SK-N-SH treated with all-trans-retinoic acid at 6 μM for 48 hours (cell line): ENCODE measurements at regions not wholly inside any gene's neighbourhood (a gene's known extent, or its start where the extent isn't known, plus 50 kb on each side); places are given as distances from the start of the nearest gene placed in this dataset.

ENCODE experiments used
- ATAC-seq: fragments of 200-7000 bp; cut with Tn5 transposase; 3 replicates; pipeline ENCODE4 v1.9.1; 2020; ENCODE audit warnings: mild to moderate bottlenecking, moderate library complexity
- ARNTL ChIP-seq: fragments of 450-650 bp; formaldehyde crosslinking; IDR thresholded peaks from 2 replicates; pipeline ENCODE4 v1.5.0; 2020; ENCODE audit warnings: low read depth, mild to moderate bottlenecking, moderate library complexity, borderline replicate concordance
- CREB5 ChIP-seq: fragments of 250-450 bp; sonication (Bioruptor Pico); IDR thresholded peaks from 2 replicates; pipeline ENCODE4 v1.5.1; 2020; ENCODE audit warnings: low read depth, mild to moderate bottlenecking, moderate library complexity
- ESRRG ChIP-seq: fragments of 250-450 bp; sonication (Bioruptor Pico); IDR thresholded peaks from 2 replicates; pipeline ENCODE4 v1.6.1; 2021; ENCODE audit warnings: mild to moderate bottlenecking
- GLIS3 ChIP-seq: fragments of 250-450 bp; sonication (Bioruptor Pico); IDR thresholded peaks from 2 replicates; pipeline ENCODE4 v1.5.0; 2020; ENCODE audit warnings: mild to moderate bottlenecking, moderate library complexity
- ISL1 ChIP-seq: fragments of 250-450 bp; sonication (Bioruptor Pico); IDR thresholded peaks from 2 replicates; pipeline ENCODE4 v2.1.2; 2022; ENCODE audit warnings: mild to moderate bottlenecking, moderate library complexity
- OSR1 ChIP-seq: fragments of 250-450 bp; sonication (Bioruptor Pico); IDR thresholded peaks from 2 replicates; pipeline ENCODE4 v1.8.0; 2022; ENCODE audit warnings: moderate library complexity, mild to moderate bottlenecking, inconsistent platforms
- PATZ1 ChIP-seq: fragments of 250-450 bp; sonication (Bioruptor Pico); IDR thresholded peaks from 2 replicates; pipeline ENCODE4 v1.8.0; 2020; ENCODE audit warnings: mild to moderate bottlenecking, moderate library complexity, borderline replicate concordance
- POU6F1 ChIP-seq: fragments of 250-450 bp; sonication (Bioruptor Pico); IDR thresholded peaks from 2 replicates; pipeline ENCODE4 v1.8.0; 2021; ENCODE audit warnings: low read depth, mild to moderate bottlenecking, moderate library complexity, borderline replicate concordance
- PPARA ChIP-seq: fragments of 250-450 bp; sonication (Bioruptor Pico); IDR thresholded peaks from 2 replicates; pipeline ENCODE4 v1.5.0; 2020; ENCODE audit warnings: mild to moderate bottlenecking, borderline replicate concordance
- RARB ChIP-seq: fragments of 250-450 bp; sonication (Bioruptor Pico); IDR thresholded peaks from 2 replicates; pipeline ENCODE4 v1.8.0; 2021; ENCODE audit warnings: mild to moderate bottlenecking, moderate library complexity
- SNAI2 ChIP-seq: fragments of 250-450 bp; sonication (Bioruptor Pico); IDR thresholded peaks from 2 replicates; pipeline ENCODE4 v1.5.0; 2020; ENCODE audit warnings: mild to moderate bottlenecking, moderate library complexity
- TCF4 ChIP-seq: fragments of 250-450 bp; sonication (Bioruptor Pico); IDR thresholded peaks from 2 replicates; pipeline ENCODE4 v1.8.0; 2021; ENCODE audit warnings: mild to moderate bottlenecking, moderate library complexity, borderline replicate concordance
- TOX ChIP-seq: fragments of 250-450 bp; sonication (Bioruptor Pico); IDR thresholded peaks from 2 replicates; pipeline ENCODE4 v1.8.0; 2021; ENCODE audit warnings: mild to moderate bottlenecking, moderate library complexity, borderline replicate concordance
- ZC3H10 ChIP-seq: fragments of 250-450 bp; sonication (Bioruptor Pico); IDR thresholded peaks from 2 replicates; pipeline ENCODE4 v1.5.1; 2021; ENCODE audit warnings: mild to moderate bottlenecking, moderate library complexity
- ZFP30 ChIP-seq: fragments of 450-650 bp; formaldehyde crosslinking; IDR thresholded peaks from 2 replicates; pipeline ENCODE4 v1.5.0; 2022; ENCODE audit warnings: mild to moderate bottlenecking, moderate library complexity
- ZNF565 ChIP-seq: fragments of 450-650 bp; formaldehyde crosslinking; conservative IDR thresholded peaks from 2 replicates; pipeline ENCODE4 v1.5.0; 2020; ENCODE audit warnings: low read depth, mild to moderate bottlenecking, moderate library complexity
- ZNF70 ChIP-seq: fragments of 450-650 bp; formaldehyde crosslinking; IDR thresholded peaks from 2 replicates; pipeline ENCODE4 v1.5.0; 2020; ENCODE audit warnings: mild to moderate bottlenecking, moderate library complexity
- ZNF8 ChIP-seq: fragments of 450-650 bp; formaldehyde crosslinking; IDR thresholded peaks from 2 replicates; pipeline ENCODE4 v1.5.0; 2020; ENCODE audit warnings: mild to moderate bottlenecking, moderate library complexity
- TF ChIP-seq, protein P1 (sequence below): fragments of 250-450 bp; sonication (Bioruptor Pico); IDR thresholded peaks from 2 replicates; pipeline ENCODE4 v1.5.0; 2020; ENCODE audit warnings: mild to moderate bottlenecking, moderate library complexity
- TF ChIP-seq, protein P2 (sequence below): fragments of 250-450 bp; sonication (Bioruptor Pico); IDR thresholded peaks from 2 replicates; pipeline ENCODE4 v1.5.1; 2021; ENCODE audit warnings: mild to moderate bottlenecking, moderate library complexity

DNA sequence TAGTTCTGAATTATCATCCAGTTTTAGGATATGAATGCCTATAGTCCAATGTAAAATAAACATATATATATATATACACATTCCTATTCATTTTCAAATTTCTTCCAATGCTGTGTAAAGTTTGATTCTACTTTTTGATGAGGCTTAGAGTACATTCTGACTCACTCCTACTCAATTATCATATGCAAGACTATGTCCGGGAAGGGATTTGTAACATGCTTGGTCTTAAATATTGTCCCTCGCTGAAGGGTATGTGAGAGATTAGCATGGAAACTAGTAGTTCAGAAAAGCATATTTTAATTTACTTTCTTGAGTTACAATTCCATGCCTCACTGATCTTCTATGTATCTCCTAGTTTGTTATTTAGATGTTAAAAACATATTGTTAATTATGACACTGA, 377.7 kb upstream of the MAP2 start (continued):
- TF ChIP-seq SNAI2 (no peak), ISL1 (CRISPR knock-in tag) (no peak)

DNA sequence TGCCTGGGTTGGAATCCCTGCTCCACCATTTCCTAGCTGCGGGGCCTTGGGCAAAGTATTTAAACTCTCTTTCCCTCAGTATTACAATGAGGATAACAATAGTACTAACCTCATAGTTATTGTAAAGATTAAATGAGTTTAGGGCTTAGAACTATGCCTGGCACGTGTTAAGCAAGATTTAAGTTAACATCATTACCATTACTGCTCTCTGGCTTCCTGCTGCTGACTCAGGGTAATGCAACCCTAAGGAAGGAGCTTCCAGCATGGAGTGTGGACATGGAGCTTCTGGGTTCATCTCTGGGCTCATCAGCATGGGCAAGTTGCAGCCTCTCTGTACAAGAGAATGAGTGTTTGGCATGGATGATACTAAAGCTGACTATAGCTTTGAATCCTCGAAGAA, 374.2 kb upstream of the MAP2 start:
- ATAC-seq: no peak
- no peak for TF ChIP-seq POU6F1 (CRISPR knock-in tag)
- no peak for TF ChIP-seq GLIS3
- TF ChIP-seq, protein P1, sequence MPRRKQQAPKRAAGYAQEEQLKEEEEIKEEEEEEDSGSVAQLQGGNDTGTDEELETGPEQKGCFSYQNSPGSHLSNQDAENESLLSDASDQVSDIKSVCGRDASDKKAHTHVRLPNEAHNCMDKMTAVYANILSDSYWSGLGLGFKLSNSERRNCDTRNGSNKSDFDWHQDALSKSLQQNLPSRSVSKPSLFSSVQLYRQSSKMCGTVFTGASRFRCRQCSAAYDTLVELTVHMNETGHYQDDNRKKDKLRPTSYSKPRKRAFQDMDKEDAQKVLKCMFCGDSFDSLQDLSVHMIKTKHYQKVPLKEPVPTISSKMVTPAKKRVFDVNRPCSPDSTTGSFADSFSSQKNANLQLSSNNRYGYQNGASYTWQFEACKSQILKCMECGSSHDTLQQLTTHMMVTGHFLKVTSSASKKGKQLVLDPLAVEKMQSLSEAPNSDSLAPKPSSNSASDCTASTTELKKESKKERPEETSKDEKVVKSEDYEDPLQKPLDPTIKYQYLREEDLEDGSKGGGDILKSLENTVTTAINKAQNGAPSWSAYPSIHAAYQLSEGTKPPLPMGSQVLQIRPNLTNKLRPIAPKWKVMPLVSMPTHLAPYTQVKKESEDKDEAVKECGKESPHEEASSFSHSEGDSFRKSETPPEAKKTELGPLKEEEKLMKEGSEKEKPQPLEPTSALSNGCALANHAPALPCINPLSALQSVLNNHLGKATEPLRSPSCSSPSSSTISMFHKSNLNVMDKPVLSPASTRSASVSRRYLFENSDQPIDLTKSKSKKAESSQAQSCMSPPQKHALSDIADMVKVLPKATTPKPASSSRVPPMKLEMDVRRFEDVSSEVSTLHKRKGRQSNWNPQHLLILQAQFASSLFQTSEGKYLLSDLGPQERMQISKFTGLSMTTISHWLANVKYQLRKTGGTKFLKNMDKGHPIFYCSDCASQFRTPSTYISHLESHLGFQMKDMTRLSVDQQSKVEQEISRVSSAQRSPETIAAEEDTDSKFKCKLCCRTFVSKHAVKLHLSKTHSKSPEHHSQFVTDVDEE (CRISPR knock-in tag): no peak
- no peak for TF ChIP-seq ZC3H10
- no peak for TF ChIP-seq ZNF8 (CRISPR knock-in tag)
- TF ChIP-seq ZNF565 (CRISPR knock-in tag): no peak
- TF ChIP-seq SNAI2: no peak

DNA sequence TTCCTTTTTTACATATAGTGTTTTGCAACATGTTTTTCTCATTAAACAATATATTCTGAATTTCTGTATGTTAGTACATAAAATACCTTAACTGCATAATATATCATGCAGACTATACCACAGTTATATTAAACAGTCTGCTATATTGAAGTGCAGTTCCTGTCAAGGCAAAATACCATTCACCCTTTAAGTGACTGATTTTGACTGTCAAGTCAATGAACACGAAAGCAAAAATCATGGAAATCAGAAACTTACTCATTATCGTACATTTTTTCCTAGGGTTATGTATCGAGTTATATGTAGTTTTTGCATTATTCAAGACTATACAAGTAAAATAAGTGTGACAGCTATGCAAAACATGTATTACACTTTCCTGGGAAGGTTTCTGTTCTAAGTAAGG, 361.6 kb upstream of the MAP2 start:
- no peak for ATAC-seq
- TF ChIP-seq ARNTL (CRISPR knock-in tag): no peak
- TF ChIP-seq ZNF70 (CRISPR knock-in tag): no peak
- no peak for TF ChIP-seq SNAI2
- TF ChIP-seq TCF4 (CRISPR knock-in tag): no peak
- no peak for TF ChIP-seq GLIS3
- no peak for TF ChIP-seq CREB5 (CRISPR knock-in tag)
- TF ChIP-seq PPARA (CRISPR knock-in tag): no peak
- no peak for TF ChIP-seq ZC3H10
- no peak for TF ChIP-seq ZNF565 (CRISPR knock-in tag)
- TF ChIP-seq ZNF8 (CRISPR knock-in tag): no peak
- no peak for TF ChIP-seq OSR1
- TF ChIP-seq ZFP30 (CRISPR knock-in tag): no peak
- no peak for TF ChIP-seq PATZ1 (CRISPR knock-in tag)
- no peak for TF ChIP-seq ESRRG (CRISPR knock-in tag)
- TF ChIP-seq, protein P2, sequence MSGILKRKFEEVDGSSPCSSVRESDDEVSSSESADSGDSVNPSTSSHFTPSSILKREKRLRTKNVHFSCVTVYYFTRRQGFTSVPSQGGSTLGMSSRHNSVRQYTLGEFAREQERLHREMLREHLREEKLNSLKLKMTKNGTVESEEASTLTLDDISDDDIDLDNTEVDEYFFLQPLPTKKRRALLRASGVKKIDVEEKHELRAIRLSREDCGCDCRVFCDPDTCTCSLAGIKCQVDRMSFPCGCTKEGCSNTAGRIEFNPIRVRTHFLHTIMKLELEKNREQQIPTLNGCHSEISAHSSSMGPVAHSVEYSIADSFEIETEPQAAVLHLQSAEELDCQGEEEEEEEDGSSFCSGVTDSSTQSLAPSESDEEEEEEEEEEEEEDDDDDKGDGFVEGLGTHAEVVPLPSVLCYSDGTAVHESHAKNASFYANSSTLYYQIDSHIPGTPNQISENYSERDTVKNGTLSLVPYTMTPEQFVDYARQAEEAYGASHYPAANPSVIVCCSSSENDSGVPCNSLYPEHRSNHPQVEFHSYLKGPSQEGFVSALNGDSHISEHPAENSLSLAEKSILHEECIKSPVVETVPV (CRISPR knock-in tag): no peak
- TF ChIP-seq RARB (CRISPR knock-in tag): no peak
- no peak for TF ChIP-seq TOX (CRISPR knock-in tag)
- no peak for TF ChIP-seq ISL1 (CRISPR knock-in tag)
- TF ChIP-seq, protein P1 (CRISPR knock-in tag): no peak
- TF ChIP-seq, all 23 proteins: peak for 0
